ENCODE measurements at regions not wholly inside any gene's neighbourhood (a gene's known extent, or its start where the extent isn't known, plus 50 kb on each side); places are given as distances from the start of the nearest gene placed in this dataset.

DNA sequence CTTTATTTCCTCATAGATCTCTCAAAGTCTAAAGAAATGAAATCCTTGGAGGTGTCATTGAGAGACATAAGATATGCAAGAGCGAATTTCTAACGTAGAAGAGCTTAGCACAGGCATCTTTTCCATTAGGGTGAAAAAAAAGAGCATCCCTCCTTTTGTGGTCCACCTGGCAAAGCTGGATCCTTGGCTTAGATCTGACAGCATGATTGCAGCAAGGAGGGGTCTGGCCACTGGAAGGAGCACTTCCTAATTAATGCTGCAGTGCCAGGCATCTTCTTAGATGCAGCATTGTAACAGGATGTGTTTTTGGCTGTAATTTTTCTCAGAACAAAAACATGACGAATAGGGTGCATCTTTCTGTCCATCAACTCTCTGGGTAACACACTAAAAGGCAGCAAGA, 60.1 kb upstream of the TFAP2D start:
- no peak for DNase-seq

DNA sequence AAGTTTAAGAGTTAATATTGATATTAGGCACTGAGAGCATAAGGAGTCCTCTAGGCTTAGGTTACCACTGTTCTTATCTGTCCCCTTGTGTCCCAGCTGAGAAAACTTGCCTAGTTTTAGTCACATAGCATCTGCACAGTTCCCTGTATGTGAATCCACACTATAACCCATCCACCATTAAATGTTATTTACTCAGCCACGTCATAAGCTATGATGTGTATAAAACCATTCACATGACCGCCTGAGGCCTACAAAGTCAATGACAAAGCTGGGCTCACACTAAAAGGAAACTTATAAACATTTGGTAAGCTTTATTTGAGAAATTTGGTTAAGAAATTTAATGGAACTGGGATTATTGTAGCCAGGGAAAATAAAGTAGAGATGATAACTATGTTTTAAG, 59.2 kb upstream of the TFAP2D start:
- DNase-seq = no peak

DNA sequence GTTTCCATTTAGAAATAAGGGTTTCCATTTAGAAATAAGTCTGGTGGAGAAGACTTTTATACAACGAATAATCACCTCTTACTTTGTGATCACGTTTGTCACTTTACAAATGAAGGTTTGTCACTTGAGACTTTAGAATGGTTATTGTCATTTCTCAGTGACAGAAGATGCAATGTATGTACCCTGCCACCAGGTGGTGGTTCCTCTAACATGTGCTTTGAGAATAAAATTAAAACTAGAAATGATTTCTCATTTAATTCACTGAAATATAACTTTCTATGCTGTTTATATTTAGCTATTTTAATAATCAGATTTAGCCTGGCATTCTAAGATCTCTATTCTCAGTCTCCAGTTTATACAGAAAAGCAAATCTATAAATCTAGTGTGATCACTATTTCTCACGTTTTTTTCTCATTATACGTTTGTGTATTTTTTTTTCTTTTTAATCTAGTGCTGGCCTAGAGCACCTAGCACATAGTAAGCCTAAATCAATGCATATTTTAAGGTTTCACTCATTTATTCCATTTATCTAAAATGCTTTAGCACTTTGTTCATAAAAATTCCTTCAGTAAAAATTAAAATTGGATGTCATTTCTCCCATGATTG, 57.4 kb upstream of the TFAP2D start:
- no peak for DNase-seq

DNA sequence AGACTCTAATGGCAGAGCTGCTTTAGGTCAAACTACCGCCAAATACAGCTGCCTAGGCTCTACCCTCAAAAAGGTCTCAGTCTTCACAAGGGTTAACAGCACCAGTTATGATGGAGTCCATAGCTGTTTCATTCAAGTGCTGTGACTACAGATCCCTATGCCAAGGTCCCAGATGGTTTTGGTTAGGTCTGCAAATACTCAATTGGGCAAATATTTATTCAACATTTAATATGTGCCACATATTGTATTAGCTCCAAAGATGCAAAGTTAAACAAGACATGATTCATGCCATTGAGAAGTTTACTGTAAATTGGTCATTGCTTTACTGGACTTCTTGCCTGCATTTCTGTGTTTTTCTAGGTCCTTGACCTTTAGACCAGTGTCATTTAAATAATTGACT, 55.8 kb upstream of the TFAP2D start:
- no peak for DNase-seq

DNA sequence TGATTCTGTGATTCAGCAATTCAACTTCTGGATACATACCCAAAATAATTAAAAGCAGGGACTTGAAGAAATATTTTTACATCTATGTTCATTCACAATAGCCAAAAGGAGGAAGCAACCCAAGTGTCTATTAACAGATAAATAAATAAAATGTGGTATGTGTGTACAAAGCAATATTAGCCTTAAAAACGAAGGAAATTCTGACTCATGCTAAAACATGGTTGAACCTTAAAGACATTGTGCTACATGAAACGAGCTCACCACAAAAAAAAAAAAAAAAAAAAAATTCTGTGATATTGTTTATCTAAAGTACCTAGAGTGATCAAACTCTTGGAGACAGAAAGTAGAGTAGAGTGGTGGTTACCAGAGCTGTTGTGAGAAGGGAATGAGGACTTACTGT, 54.8 kb upstream of the TFAP2D start:
- no peak for DNase-seq

DNA sequence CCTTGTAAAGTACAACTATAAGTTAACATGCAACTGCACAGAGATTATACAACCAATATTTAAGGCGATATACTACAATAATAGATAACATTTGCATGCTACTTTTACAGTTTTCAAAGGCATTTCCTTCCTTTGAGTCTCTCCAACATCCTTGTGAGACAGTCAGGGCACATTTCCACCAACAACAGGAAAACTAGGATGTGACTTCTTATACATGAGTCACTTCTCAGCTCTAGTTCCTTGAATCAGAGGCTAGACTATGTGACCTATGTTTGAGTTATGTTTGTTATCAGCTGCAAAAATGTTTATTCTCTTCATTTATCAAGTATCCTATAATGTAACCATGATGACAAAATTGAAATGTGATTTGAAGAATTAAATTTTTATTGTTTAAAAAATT, 51.7 kb upstream of the TFAP2D start:
- no peak for DNase-seq
